Astrocyte (in vitro differentiated cells and primary cell): ENCODE measurements at regions not wholly inside any gene's neighbourhood (a gene's known extent, or its start where the extent isn't known, plus 50 kb on each side); places are given as distances from the start of the nearest gene placed in this dataset.

ENCODE experiments used
- DNase-seq: peaks from one replicate; pipeline ENCODE4 v3.0.0-alpha.2; 2010; ENCODE audit warnings: low read depth
- FAIRE-seq: peaks from 2 replicates; lab custom pipeline; 2011; peaks lifted over from hg19 to GRCh38; lab: Jason Lieb, UNC
- H2AFZ ChIP-seq: 2 replicates; pipeline ENCODE4 v1.6.0; 2012; ENCODE audit warnings: low read depth, low read length, inconsistent platforms
- H3K27ac ChIP-seq: 2 replicates; pipeline ENCODE4 v1.5.1; 2011; ENCODE audit warnings: low read depth, low read length, inconsistent platforms
- H3K27me3 ChIP-seq: 2 replicates; pipeline ENCODE4 v1.6.0; 2011; ENCODE audit warnings: low read length, inconsistent platforms; ENCODE audit not compliant: insufficient read depth
- H3K36me3 ChIP-seq: 2 replicates; pipeline ENCODE4 v1.5.1; 2011; ENCODE audit warnings: low read length, inconsistent platforms; ENCODE audit not compliant: insufficient read depth
- H3K4me1 ChIP-seq: 2 replicates; pipeline ENCODE4 v1.5.1; 2011; ENCODE audit warnings: low read length, inconsistent platforms; ENCODE audit not compliant: insufficient read depth
- H3K4me2 ChIP-seq: 2 replicates; pipeline ENCODE4 v1.6.0; 2012; ENCODE audit warnings: low read length, inconsistent platforms
- H3K4me3 ChIP-seq: 2 replicates; pipeline ENCODE4 v1.5.1; 2011; ENCODE audit warnings: low read depth, mild to moderate bottlenecking, low read length, inconsistent platforms; ENCODE audit not compliant: insufficient read depth
- H3K79me2 ChIP-seq: 2 replicates; pipeline ENCODE4 v1.6.0; 2012; ENCODE audit warnings: mild to moderate bottlenecking, low read length, inconsistent platforms; ENCODE audit not compliant: insufficient read depth
- H3K9ac ChIP-seq: 2 replicates; pipeline ENCODE4 v1.6.0; 2012; ENCODE audit warnings: mild to moderate bottlenecking, low read length, inconsistent platforms
- H3K9me3 ChIP-seq: 2 replicates; pipeline ENCODE4 v1.5.1; 2012; ENCODE audit warnings: low read depth, mild to moderate bottlenecking, low read length, inconsistent platforms; ENCODE audit not compliant: insufficient read depth
- H4K20me1 ChIP-seq: 2 replicates; pipeline ENCODE4 v1.6.0; 2012; ENCODE audit warnings: low read length, inconsistent platforms; ENCODE audit not compliant: insufficient read depth
- H3K27ac Mint-ChIP-seq: one replicate; pipeline ENCODE4 v1.8.0; 2021; ENCODE audit warnings: mild to moderate bottlenecking, mixed read lengths; ENCODE audit not compliant: unreplicated experiment
- H3K27me3 Mint-ChIP-seq: one replicate; pipeline ENCODE4 v1.8.0; 2021; ENCODE audit warnings: low read depth, mixed read lengths; ENCODE audit not compliant: unreplicated experiment
- H3K36me3 Mint-ChIP-seq: one replicate; pipeline ENCODE4 v1.8.0; 2021; ENCODE audit warnings: low read depth, mixed read lengths; ENCODE audit not compliant: unreplicated experiment
- H3K4me1 Mint-ChIP-seq: one replicate; pipeline ENCODE4 v1.8.0; 2021; ENCODE audit warnings: low read depth, mixed read lengths; ENCODE audit not compliant: unreplicated experiment
- H3K4me3 Mint-ChIP-seq: one replicate; pipeline ENCODE4 v1.8.0; 2021; ENCODE audit warnings: mild to moderate bottlenecking, moderate library complexity, mixed read lengths; ENCODE audit not compliant: unreplicated experiment
- H3K9me3 Mint-ChIP-seq: one replicate; pipeline ENCODE4 v1.8.0; 2021; ENCODE audit warnings: mild to moderate bottlenecking, mixed read lengths; ENCODE audit not compliant: unreplicated experiment
- CTCF ChIP-seq: IDR thresholded peaks from 2 replicates; pipeline ENCODE4 v1.5.1; 2011; ENCODE audit warnings: low read depth, mild to moderate bottlenecking, inconsistent platforms, low read length, moderate library complexity; ENCODE audit not compliant: insufficient read depth
- EZH2 ChIP-seq: IDR thresholded peaks from 2 replicates; pipeline ENCODE4 v1.6.1; 2012; ENCODE audit warnings: mild to moderate bottlenecking, low read length, inconsistent platforms; ENCODE audit not compliant: insufficient read depth

- no peaks in the 10 kb centered on the region for H4K20me1 ChIP-seq
- no peak overlapping the region for H3K9ac ChIP-seq
- FAIRE-seq (peak; percentile 23), DNase-seq (peak; percentile 75)
- no peaks in the 10 kb centered on the region for H3K4me1 ChIP-seq
- Mint-ChIP-seq H3K9me3 (peaks cover 2% of the 10 kb centered on the region), H3K4me3 (no peak overlapping the region), H3K27me3 (no peaks in the 10 kb centered on the region), H3K4me1 (peaks cover 2% of the 10 kb centered on the region), H3K36me3 (no peaks in the 10 kb centered on the region), H3K27ac (no peak overlapping the region)
- H3K27ac ChIP-seq = no peak overlapping the region
- no peaks in the 10 kb centered on the region for H3K79me2 ChIP-seq
- no peak overlapping the region for H3K4me3 ChIP-seq
- no peaks in the 10 kb centered on the region for H3K36me3 ChIP-seq
- H3K27me3 ChIP-seq = no peaks in the 10 kb centered on the region
- no peak overlapping the region for H2AFZ ChIP-seq
- no peak overlapping the region for H3K4me2 ChIP-seq
- H3K9me3 ChIP-seq = no peaks in the 10 kb centered on the region
- TF ChIP-seq EZH2 (no peak), CTCF (no peak)
These were observed 532.2 kb downstream of the RIT2 start for GRCh38 chr18:42583283-42583731.

- Histone ChIP-seq H3K9ac (no peak overlapping the region), H3K9me3 (peaks cover 3% of the 10 kb centered on the region), H3K4me2 (no peak overlapping the region), H2AFZ (no peak overlapping the region), H3K36me3 (no peaks in the 10 kb centered on the region), H3K27me3 (no peaks in the 10 kb centered on the region), H4K20me1 (no peaks in the 10 kb centered on the region), H3K4me1 (no peaks in the 10 kb centered on the region), H3K4me3 (no peak overlapping the region), H3K27ac (no peak overlapping the region), H3K79me2 (no peaks in the 10 kb centered on the region)
- TF ChIP-seq CTCF (no peak), EZH2 (no peak)
- H3K9me3 Mint-ChIP-seq = peaks cover 2% of the 10 kb centered on the region
- no peaks in the 10 kb centered on the region for H3K36me3 Mint-ChIP-seq
- no peaks in the 10 kb centered on the region for H3K4me1 Mint-ChIP-seq
- H3K4me3 Mint-ChIP-seq = no peak overlapping the region
- H3K27ac Mint-ChIP-seq = no peak overlapping the region
- H3K27me3 Mint-ChIP-seq = no peaks in the 10 kb centered on the region
- DNase-seq (no peak), FAIRE-seq (no peak)
These were observed 528.9 kb downstream of the RIT2 start for GRCh38 chr18:42586601-42587000.

GRCh38 chr18:42588786-42589185 is 526.7 kb downstream of the RIT2 start:
- Histone ChIP-seq H4K20me1 (no peaks in the 10 kb centered on the region), H3K4me2 (no peak overlapping the region), H3K27ac (no peak overlapping the region), H3K4me1 (no peaks in the 10 kb centered on the region), H3K9me3 (peaks cover 3% of the 10 kb centered on the region), H2AFZ (no peak overlapping the region), H3K36me3 (no peaks in the 10 kb centered on the region), H3K27me3 (no peaks in the 10 kb centered on the region), H3K79me2 (no peaks in the 10 kb centered on the region), H3K9ac (no peak overlapping the region), H3K4me3 (no peak overlapping the region)
- FAIRE-seq (no peak), DNase-seq (no peak)
- H3K9me3 Mint-ChIP-seq = peaks cover 2% of the 10 kb centered on the region
- TF ChIP-seq EZH2 = no peak
- TF ChIP-seq CTCF = no peak
- H3K4me1 Mint-ChIP-seq = no peaks in the 10 kb centered on the region
- no peaks in the 10 kb centered on the region for H3K27me3 Mint-ChIP-seq
- H3K36me3 Mint-ChIP-seq = no peaks in the 10 kb centered on the region
- no peak overlapping the region for H3K27ac Mint-ChIP-seq
- H3K4me3 Mint-ChIP-seq = no peak overlapping the region
